SK-N-SH treated with all-trans-retinoic acid at 6 μM for 48 hours (cell line): ENCODE measurements at regions not wholly inside any gene's neighbourhood (a gene's known extent, or its start where the extent isn't known, plus 50 kb on each side); places are given as distances from the start of the nearest gene placed in this dataset.

Experiments used
- ATAC-seq: fragments of 200-7000 bp; cut with Tn5 transposase; 3 replicates; pipeline ENCODE4 v1.9.1; 2020; ENCODE audit warnings: mild to moderate bottlenecking, moderate library complexity
- ARNTL ChIP-seq: fragments of 450-650 bp; formaldehyde crosslinking; IDR thresholded peaks from 2 replicates; pipeline ENCODE4 v1.5.0; 2020; ENCODE audit warnings: low read depth, mild to moderate bottlenecking, moderate library complexity, borderline replicate concordance
- BACH2 ChIP-seq: fragments of 250-450 bp; sonication (Bioruptor Pico); IDR thresholded peaks from 2 replicates; pipeline ENCODE4 v1.9.0; 2021; ENCODE audit warnings: mild to moderate bottlenecking, borderline replicate concordance
- CREB5 ChIP-seq: fragments of 250-450 bp; sonication (Bioruptor Pico); IDR thresholded peaks from 2 replicates; pipeline ENCODE4 v1.5.1; 2020; ENCODE audit warnings: low read depth, mild to moderate bottlenecking, moderate library complexity
- CSDC2 ChIP-seq: fragments of 250-450 bp; sonication (Bioruptor Pico); IDR thresholded peaks from 2 replicates; pipeline ENCODE4 v1.5.0; 2020; ENCODE audit warnings: mild to moderate bottlenecking, moderate library complexity
- CSRNP3 ChIP-seq: fragments of 250-450 bp; sonication (Bioruptor Pico); IDR thresholded peaks from 2 replicates; pipeline ENCODE4 v1.5.1; 2021; ENCODE audit warnings: mild to moderate bottlenecking, moderate library complexity
- ESRRG ChIP-seq: fragments of 250-450 bp; sonication (Bioruptor Pico); IDR thresholded peaks from 2 replicates; pipeline ENCODE4 v1.6.1; 2021; ENCODE audit warnings: mild to moderate bottlenecking
- GLIS3 ChIP-seq: fragments of 250-450 bp; sonication (Bioruptor Pico); IDR thresholded peaks from 2 replicates; pipeline ENCODE4 v1.5.0; 2020; ENCODE audit warnings: mild to moderate bottlenecking, moderate library complexity
- ISL1 ChIP-seq: fragments of 250-450 bp; sonication (Bioruptor Pico); IDR thresholded peaks from 2 replicates; pipeline ENCODE4 v2.1.2; 2022; ENCODE audit warnings: mild to moderate bottlenecking, moderate library complexity
- OSR1 ChIP-seq: fragments of 250-450 bp; sonication (Bioruptor Pico); IDR thresholded peaks from 2 replicates; pipeline ENCODE4 v1.8.0; 2022; ENCODE audit warnings: moderate library complexity, mild to moderate bottlenecking, inconsistent platforms
- PATZ1 ChIP-seq: fragments of 250-450 bp; sonication (Bioruptor Pico); IDR thresholded peaks from 2 replicates; pipeline ENCODE4 v1.8.0; 2020; ENCODE audit warnings: mild to moderate bottlenecking, moderate library complexity, borderline replicate concordance
- POU6F1 ChIP-seq: fragments of 250-450 bp; sonication (Bioruptor Pico); IDR thresholded peaks from 2 replicates; pipeline ENCODE4 v1.8.0; 2021; ENCODE audit warnings: low read depth, mild to moderate bottlenecking, moderate library complexity, borderline replicate concordance
- RARB ChIP-seq: fragments of 250-450 bp; sonication (Bioruptor Pico); IDR thresholded peaks from 2 replicates; pipeline ENCODE4 v1.8.0; 2021; ENCODE audit warnings: mild to moderate bottlenecking, moderate library complexity
- SNAI2 ChIP-seq: fragments of 250-450 bp; sonication (Bioruptor Pico); IDR thresholded peaks from 2 replicates; pipeline ENCODE4 v1.5.0; 2020; ENCODE audit warnings: mild to moderate bottlenecking, moderate library complexity
- TCF4 ChIP-seq: fragments of 250-450 bp; sonication (Bioruptor Pico); IDR thresholded peaks from 2 replicates; pipeline ENCODE4 v1.8.0; 2021; ENCODE audit warnings: mild to moderate bottlenecking, moderate library complexity, borderline replicate concordance
- TOX ChIP-seq: fragments of 250-450 bp; sonication (Bioruptor Pico); IDR thresholded peaks from 2 replicates; pipeline ENCODE4 v1.8.0; 2021; ENCODE audit warnings: mild to moderate bottlenecking, moderate library complexity, borderline replicate concordance
- TSHZ2 ChIP-seq: fragments of 250-450 bp; sonication (Bioruptor Pico); IDR thresholded peaks from 2 replicates; pipeline ENCODE4 v1.5.0; 2020; ENCODE audit warnings: mild to moderate bottlenecking, moderate library complexity
- ZC3H10 ChIP-seq: fragments of 250-450 bp; sonication (Bioruptor Pico); IDR thresholded peaks from 2 replicates; pipeline ENCODE4 v1.5.1; 2021; ENCODE audit warnings: mild to moderate bottlenecking, moderate library complexity
- ZFP30 ChIP-seq: fragments of 450-650 bp; formaldehyde crosslinking; IDR thresholded peaks from 2 replicates; pipeline ENCODE4 v1.5.0; 2022; ENCODE audit warnings: mild to moderate bottlenecking, moderate library complexity
- ZNF70 ChIP-seq: fragments of 450-650 bp; formaldehyde crosslinking; IDR thresholded peaks from 2 replicates; pipeline ENCODE4 v1.5.0; 2020; ENCODE audit warnings: mild to moderate bottlenecking, moderate library complexity
- ZNF8 ChIP-seq: fragments of 450-650 bp; formaldehyde crosslinking; IDR thresholded peaks from 2 replicates; pipeline ENCODE4 v1.5.0; 2020; ENCODE audit warnings: mild to moderate bottlenecking, moderate library complexity

GRCh38 chr9:78962156-78962555 lies 609.6 kb upstream of the TLE4 start (continued):
- TF ChIP-seq TSHZ2: no peak

- TF ChIP-seq ZC3H10 (CRISPR knock-in tag) (no peak), ESRRG (CRISPR knock-in tag) (no peak)
- ATAC-seq: no peak
Observed at GRCh38 chr9:78963911-78964310, 607.9 kb upstream of the TLE4 start.

GRCh38 chr9:78967596-78968217 lies 604.1 kb upstream of the TLE4 start:
- TF ChIP-seq TCF4 (CRISPR knock-in tag) (no peak), TSHZ2 (no peak), GLIS3 (CRISPR knock-in tag) (no peak), CSRNP3 (CRISPR knock-in tag) (no peak), ZFP30 (CRISPR knock-in tag) (no peak), ARNTL (CRISPR knock-in tag) (no peak), ISL1 (no peak), ZNF8 (CRISPR knock-in tag) (no peak), ZC3H10 (CRISPR knock-in tag) (no peak), TOX (CRISPR knock-in tag) (no peak), POU6F1 (CRISPR knock-in tag) (no peak), OSR1 (no peak), CREB5 (CRISPR knock-in tag) (no peak), SNAI2 (CRISPR knock-in tag) (no peak), CSDC2 (no peak), ZNF70 (CRISPR knock-in tag) (no peak), BACH2 (CRISPR knock-in tag) (no peak), RARB (no peak), PATZ1 (CRISPR knock-in tag) (no peak)
- ATAC-seq: no peak
